GM20431 (cell line): ENCODE measurements at regions not wholly inside any gene's neighbourhood (a gene's known extent, or its start where the extent isn't known, plus 50 kb on each side); places are given as distances from the start of the nearest gene placed in this dataset.

Experiments
- in situ Hi-C: fragments of 300-500 bp; cut with MseI, MboI; formaldehyde crosslinking; loops from one replicate; pipeline ENCODE4 v1.15.0; 2020; ENCODE audit warnings: low sequenced_read_pairs; ENCODE audit not compliant: unreplicated experiment

DNA sequence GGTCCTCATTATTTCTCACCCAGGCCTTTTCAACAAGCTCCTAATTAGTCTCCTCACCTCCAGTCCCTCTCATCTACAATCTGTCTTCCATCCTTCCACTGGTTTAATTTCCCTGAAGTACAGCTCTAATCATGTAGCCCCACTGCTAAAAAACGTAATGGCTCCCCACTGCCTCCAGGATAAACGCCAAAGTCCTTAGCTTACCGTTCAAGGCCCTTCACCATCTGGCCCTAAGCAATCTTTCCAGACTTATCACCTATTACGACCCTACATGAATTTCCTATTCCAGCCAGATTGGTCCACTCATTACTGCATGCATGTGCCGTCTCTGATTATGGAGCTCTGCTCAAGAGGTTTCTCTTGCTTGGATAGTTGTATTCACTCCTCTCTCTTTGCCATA is 83.1 kb upstream of the DAB1 start:
- in situ Hi-C loops, result no loop called here

DNA sequence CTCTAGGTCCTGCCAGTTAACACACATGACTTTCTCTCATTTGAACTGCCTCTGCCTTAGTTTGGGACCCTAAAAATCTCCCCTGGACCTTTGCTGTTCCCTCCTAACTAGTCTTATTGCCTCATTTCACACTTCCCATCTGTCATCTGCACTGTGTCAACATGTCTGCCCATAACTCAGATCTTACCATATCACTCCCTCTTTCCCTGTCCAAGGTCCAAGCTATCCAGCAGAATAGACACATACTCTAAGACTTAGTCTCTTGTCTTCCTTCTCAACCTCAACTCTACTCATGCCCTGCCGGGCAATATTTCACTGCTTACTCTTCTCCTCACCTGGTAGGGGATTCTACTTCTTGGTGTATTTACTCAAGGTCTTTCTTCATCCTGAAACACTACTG is 79.5 kb upstream of the DAB1 start:
- in situ Hi-C loops, result no loop called here

DNA sequence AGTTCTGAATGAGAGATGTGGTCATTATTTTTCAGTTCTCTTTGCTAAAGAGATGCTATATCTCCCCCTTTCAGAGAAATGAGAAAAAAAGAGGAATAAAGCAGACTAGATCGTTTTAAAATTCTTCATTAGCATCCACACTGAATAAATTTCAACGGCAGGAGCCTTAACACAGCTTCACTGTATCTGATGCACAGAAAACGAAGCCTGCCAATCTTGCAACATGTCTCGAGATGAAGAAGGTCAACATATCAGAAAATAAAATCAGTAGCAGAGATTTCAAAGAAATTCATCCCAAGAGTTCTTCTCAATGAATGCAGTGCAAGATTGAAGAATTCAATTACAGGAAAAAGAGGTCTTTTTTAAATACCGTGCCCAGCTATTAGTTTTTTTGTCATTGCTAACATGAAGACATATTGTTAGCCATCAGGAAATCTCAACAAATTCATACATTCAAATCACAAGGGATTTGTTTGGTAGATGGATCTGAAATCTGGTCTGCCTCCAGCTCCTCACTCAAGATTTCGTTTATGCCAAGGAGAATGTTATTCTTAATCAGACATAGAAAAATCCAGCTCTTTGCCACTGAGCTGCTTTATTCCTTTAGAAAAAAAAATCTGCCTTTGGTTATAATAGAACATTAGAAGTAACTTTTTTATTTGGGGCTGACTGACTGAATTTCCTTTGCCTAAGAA is 76.4 kb upstream of the DAB1 start:
- in situ Hi-C loops, result no loop called here

DNA sequence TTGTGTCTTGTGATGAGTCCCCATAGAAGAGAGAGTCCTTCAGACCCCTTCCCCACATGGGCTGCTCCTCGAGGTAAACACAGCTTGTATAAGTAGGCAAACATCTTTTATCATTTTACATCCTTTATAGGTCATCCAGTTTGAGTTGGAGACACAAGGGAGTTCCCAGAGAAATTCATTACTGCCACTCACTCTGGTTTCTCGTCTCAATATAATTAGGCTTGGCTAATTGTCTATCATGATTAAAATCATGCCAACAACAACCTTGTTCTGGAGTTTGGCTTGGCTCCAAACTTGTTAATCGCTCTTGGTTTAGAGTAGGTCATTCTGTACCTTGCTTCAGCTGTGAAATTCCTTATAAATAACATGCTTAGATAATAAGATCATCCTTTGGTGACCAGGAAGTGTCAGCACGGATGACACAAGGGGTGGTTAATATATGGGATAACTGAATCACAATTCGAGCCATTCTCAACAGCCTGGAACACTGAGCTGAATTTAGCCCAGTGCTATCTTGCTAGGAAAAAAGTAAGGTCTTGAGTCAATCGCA is 70.7 kb upstream of the DAB1 start:
- in situ Hi-C loops, result no loop called here

DNA sequence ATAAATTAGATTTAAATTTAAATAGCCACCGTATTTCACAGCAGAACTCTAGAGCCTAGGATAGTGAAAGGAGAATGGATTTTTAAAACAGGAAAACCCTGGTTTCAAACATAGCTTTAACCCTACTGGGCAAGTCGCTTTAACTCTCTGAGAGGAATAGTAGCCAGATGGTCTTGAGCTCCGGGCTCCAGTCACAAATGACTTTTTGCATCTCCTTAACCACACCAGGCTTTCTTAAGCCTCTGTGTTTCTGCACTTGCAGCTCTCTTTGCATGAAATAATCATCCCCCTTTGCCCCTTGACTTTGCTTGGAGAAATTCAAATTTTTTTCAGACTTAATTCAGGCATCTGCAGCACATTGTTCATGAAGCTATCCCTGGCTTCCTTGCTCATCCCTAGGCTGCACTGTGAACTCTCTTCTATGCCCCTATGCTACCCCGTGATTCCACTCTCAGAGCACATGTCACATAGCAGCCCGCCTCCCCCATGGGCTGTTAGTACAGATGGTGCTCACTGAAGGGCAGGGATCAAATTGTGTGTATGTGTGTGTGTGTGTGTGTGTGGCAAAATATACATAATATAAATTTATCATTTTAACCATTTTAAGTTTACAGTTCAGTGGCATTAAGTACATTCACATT is 68.8 kb upstream of the DAB1 start:
- in situ Hi-C loops, result no loop called here

DNA sequence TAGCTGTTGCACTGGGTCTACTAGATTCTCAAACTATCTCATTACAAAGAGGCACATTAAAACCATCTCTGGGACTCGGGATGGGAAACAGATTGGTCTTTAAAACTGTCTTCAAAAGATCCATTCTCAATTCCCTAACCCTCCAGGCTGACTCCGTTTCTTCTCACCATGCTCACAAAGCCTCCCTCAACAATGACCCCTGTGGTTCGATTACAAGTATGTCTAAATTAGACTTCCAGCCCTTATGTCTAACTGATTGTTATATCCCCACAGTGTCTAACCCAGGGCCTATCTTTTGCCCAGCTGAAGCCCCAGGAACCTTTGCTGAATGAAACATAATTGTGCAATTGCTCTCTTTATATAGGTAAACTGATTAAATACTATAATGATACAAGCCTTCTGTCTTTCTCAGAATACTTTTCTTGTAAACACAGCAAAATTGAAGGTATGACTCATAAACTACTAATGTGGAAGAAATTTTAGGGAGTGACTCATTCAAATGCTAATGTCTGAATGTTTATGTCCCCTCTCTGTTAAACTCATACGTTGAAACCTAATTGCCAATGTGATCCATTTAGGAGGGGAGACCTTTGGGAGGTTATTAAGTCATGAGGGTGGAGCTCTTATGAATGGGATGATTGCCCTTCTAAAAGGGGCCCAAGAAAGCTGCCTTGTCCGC is 65.6 kb upstream of the DAB1 start:
- in situ Hi-C loops, result no loop called here

DNA sequence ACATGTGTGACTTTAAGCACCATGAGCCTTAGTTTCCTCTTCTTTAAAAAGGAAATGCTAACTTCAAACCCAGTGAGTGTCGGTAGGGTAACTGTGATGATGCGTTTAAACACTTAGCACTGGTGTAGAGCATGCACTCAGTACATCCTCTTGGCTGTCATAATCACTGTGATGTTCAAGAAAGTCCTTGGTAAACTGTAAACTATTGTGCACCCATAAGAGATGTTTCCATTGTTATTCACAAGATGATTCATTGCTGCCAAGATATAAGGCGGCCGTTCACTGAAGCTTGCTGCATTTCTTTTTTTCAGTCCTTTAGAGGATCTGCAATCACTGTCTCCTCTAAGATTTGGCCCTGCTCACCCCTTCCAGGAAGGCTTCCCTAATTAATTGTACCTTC is 61.8 kb upstream of the DAB1 start:
- in situ Hi-C loops, result no loop called here

DNA sequence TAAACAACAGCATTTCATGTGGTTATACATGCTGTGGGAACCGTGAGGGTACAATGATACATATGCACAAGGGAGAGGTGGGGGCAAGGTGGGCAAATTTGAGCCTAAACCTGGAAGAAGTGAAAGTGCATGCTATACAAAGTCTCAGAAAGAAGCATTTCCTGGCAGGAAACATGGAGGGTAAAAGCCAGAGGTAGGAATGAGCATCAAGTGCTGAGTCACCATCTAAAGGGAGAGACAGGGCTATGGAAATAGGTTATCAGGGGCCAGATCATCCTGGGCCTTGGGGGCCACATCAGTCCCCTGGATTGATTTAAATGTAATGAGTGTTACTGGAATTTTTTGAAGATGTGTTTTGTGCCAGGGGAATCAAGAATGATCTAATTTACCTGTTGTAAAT is 60.1 kb upstream of the DAB1 start:
- in situ Hi-C loops, result no loop called here

DNA sequence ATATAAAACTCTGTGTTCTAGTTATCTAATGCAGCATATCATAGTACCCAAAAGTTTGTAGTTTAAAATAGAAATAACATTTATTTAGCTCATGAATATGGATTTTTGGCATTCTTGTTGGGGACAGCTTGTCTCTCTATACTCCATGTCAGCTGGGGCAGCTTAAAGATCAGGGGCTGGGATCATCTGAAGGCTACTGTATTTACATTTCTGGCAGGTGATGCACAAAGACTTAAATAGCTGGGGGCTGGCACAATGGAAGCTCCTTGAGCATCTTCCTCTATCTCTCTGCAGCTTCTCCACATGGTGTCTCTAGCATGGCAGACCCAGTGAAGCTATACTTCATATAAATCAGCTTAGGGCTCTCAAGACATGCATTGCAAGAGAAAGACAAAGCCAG is 55.6 kb upstream of the DAB1 start:
- in situ Hi-C loops, result no loop called here

DNA sequence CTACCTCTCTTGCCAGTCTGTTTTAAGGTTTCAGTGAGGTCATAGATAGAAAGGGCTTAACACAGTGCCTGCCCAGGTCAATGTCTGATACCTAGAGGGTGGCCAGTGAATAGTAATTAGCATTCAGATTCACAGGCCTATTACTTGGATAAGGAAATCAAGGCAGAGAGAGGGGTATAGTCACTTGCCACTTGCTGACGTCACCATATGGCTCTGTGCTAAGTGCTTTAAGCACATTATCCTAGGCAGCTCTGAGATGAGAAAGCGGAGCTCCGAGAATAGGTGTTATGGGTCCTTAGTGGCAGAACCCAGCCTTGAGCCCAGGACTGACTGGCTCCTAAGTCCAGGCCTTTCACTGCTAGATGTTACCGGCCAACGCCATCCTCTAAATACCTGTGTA is 51.5 kb upstream of the DAB1 start:
- in situ Hi-C loops, result no loop called here

DNA sequence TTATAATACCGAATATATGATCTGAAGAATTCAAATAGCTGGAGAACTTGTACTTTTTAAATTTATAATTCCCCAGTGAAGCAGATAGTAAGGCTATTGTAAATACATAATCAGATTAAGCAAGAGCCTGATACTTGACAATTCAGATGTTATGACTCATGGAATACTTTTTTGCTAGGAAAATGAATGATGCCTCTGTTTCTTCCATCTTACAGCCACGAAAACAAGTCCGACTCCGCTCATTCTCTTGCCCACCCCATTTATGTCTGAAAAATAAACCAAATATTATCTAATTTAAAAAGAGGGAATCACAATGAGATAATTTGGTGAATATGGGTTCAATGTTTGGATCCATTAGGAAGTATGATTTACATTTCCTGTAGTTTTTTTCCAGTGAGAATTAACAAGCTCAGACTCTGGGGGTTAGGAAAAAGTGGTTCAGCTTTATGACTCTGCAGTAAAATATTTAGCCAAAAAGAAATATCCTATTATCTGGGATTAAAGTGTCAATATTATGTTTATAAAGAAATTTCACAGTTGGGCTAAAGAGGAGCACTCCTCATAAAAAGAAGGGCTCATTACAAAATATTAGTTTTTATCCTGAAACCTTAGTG is 50.4 kb upstream of the DAB1 start:
- in situ Hi-C loops, result no loop called here
